WTC11 (cell line): ENCODE measurements at regions not wholly inside any gene's neighbourhood (a gene's known extent, or its start where the extent isn't known, plus 50 kb on each side); places are given as distances from the start of the nearest gene placed in this dataset.

Experiments used
- ATAC-seq: fragments of 200-7000 bp; cut with Tn5 transposase; 2 replicates; pipeline ENCODE4 v1.10.0; 2021; ENCODE audit warnings: mild to moderate bottlenecking, moderate library complexity
- CTCF ChIA-PET: fragments of 300-600 bp; sonication (Branson Sonifier 250); formaldehyde crosslinking; loops from one replicate; lab custom pipeline; 2021; ENCODE audit warnings: antibody characterized with exemption; lab: Charles Lee
- POLR2A ChIA-PET: fragments of 350-600 bp; sonication (Branson Sonifier 250); formaldehyde crosslinking; loops from one replicate; lab custom pipeline; 2021; ENCODE audit warnings: antibody characterized with exemption; lab: Charles Lee
- DNase-seq: peaks from one replicate; pipeline ENCODE4 v3.0.0; 2021; ENCODE audit warnings: low spot score
- H3K27ac Mint-ChIP-seq: 2 replicates; pipeline ENCODE4 v1.8.0; 2021; ENCODE audit warnings: mixed read lengths
- H3K27me3 Mint-ChIP-seq: 2 replicates; pipeline ENCODE4 v1.8.0; 2021; ENCODE audit warnings: low read depth, mild to moderate bottlenecking, moderate library complexity, mixed read lengths
- H3K36me3 Mint-ChIP-seq: 2 replicates; pipeline ENCODE4 v1.8.0; 2021; ENCODE audit warnings: mixed read lengths
- H3K4me1 Mint-ChIP-seq: 2 replicates; pipeline ENCODE4 v1.8.0; 2022; ENCODE audit warnings: mixed read lengths
- H3K4me3 Mint-ChIP-seq: 2 replicates; pipeline ENCODE4 v1.8.0; 2021; ENCODE audit warnings: mild to moderate bottlenecking, moderate library complexity, mixed read lengths
- H3K9me3 Mint-ChIP-seq: 2 replicates; pipeline ENCODE4 v1.8.0; 2021; ENCODE audit warnings: mixed read lengths
- CBFB ChIP-seq: sonication (generic); formaldehyde crosslinking; IDR thresholded peaks from 2 replicates; pipeline ENCODE4 v1.8.1; 2022; ENCODE audit warnings: mild to moderate bottlenecking, low read depth, missing genetic modification reagents
- CREM ChIP-seq: sonication (generic); formaldehyde crosslinking; IDR thresholded peaks from 2 replicates; pipeline ENCODE4 v1.8.1; 2022; ENCODE audit warnings: mild to moderate bottlenecking, missing genetic modification reagents, moderate library complexity
- FOXJ3 ChIP-seq: sonication (generic); formaldehyde crosslinking; IDR thresholded peaks from 2 replicates; pipeline ENCODE4 v1.9.0; 2021; ENCODE audit warnings: missing genetic modification reagents, mild to moderate bottlenecking, borderline replicate concordance
- FOXK1 ChIP-seq: sonication (generic); formaldehyde crosslinking; IDR thresholded peaks from 2 replicates; pipeline ENCODE4 v1.8.0; 2022; ENCODE audit warnings: mild to moderate bottlenecking, moderate library complexity, missing genetic modification reagents
- FOXP1 ChIP-seq: sonication (generic); formaldehyde crosslinking; IDR thresholded peaks from 2 replicates; pipeline ENCODE4 v1.8.0; 2022; ENCODE audit warnings: missing genetic modification reagents, mild to moderate bottlenecking, moderate library complexity, borderline replicate concordance
- IRF2 ChIP-seq: sonication (generic); formaldehyde crosslinking; IDR thresholded peaks from 2 replicates; pipeline ENCODE4 v1.8.0; 2022; ENCODE audit warnings: low read depth, missing genetic modification reagents, borderline replicate concordance
- JUN ChIP-seq: sonication (generic); formaldehyde crosslinking; IDR thresholded peaks from 2 replicates; pipeline ENCODE4 v1.8.0; 2023; ENCODE audit warnings: mild to moderate bottlenecking, missing genetic modification reagents
- MXD4 ChIP-seq: fragments of 250-450 bp; sonication (Bioruptor Pico); IDR thresholded peaks from 2 replicates; pipeline ENCODE4 v1.8.0; 2021; ENCODE audit warnings: mild to moderate bottlenecking, moderate library complexity, borderline replicate concordance
- RELA ChIP-seq: sonication (generic); formaldehyde crosslinking; IDR thresholded peaks from 2 replicates; pipeline ENCODE4 v1.8.1; 2022; ENCODE audit warnings: missing genetic modification reagents, mild to moderate bottlenecking, borderline replicate concordance
- RORB ChIP-seq: fragments of 250-450 bp; sonication (Bioruptor Pico); IDR thresholded peaks from 2 replicates; pipeline ENCODE4 v1.9.0; 2021; ENCODE audit warnings: mild to moderate bottlenecking
- SMAD4 ChIP-seq: sonication (generic); formaldehyde crosslinking; IDR thresholded peaks from 2 replicates; pipeline ENCODE4 v1.8.0; 2022; ENCODE audit warnings: mild to moderate bottlenecking, missing genetic modification reagents
- SOX15 ChIP-seq: fragments of 250-450 bp; sonication (Bioruptor Pico); IDR thresholded peaks from 2 replicates; pipeline ENCODE4 v1.9.0; 2021; ENCODE audit warnings: mild to moderate bottlenecking
- TEAD1 ChIP-seq: sonication (generic); formaldehyde crosslinking; IDR thresholded peaks from 2 replicates; pipeline ENCODE4 v1.8.0; 2022; ENCODE audit warnings: mild to moderate bottlenecking, missing genetic modification reagents
- ZNF263 ChIP-seq: sonication (generic); formaldehyde crosslinking; IDR thresholded peaks from 2 replicates; pipeline ENCODE4 v1.8.1; 2022; ENCODE audit warnings: low read depth, mild to moderate bottlenecking, moderate library complexity, missing genetic modification reagents
- ZNF423 ChIP-seq: fragments of 250-450 bp; sonication (Bioruptor Pico); IDR thresholded peaks from 2 replicates; pipeline ENCODE4 v2.1.2; 2022; ENCODE audit warnings: mild to moderate bottlenecking, moderate library complexity
- ZNF671 ChIP-seq: fragments of 250-450 bp; sonication (Bioruptor Pico); IDR thresholded peaks from 2 replicates; pipeline ENCODE4 v1.8.0; 2021; ENCODE audit warnings: mild to moderate bottlenecking
- TF ChIP-seq, protein P1 (sequence below): sonication (generic); formaldehyde crosslinking; IDR thresholded peaks from 2 replicates; pipeline ENCODE4 v1.8.1; 2023; ENCODE audit warnings: mild to moderate bottlenecking, missing genetic modification reagents, borderline replicate concordance
- TF ChIP-seq, protein P2 (sequence below): fragments of 250-450 bp; sonication (Bioruptor Pico); IDR thresholded peaks from 2 replicates; pipeline ENCODE4 v1.9.0; 2021; ENCODE audit warnings: mild to moderate bottlenecking, borderline replicate concordance
- TF ChIP-seq, protein P3 (sequence below): fragments of 250-450 bp; sonication (Bioruptor Pico); IDR thresholded peaks from 2 replicates; pipeline ENCODE4 v1.8.0; 2021; ENCODE audit warnings: mild to moderate bottlenecking
- TF ChIP-seq, protein P4 (sequence below): sonication (generic); formaldehyde crosslinking; IDR thresholded peaks from 2 replicates; pipeline ENCODE4 v1.8.1; 2022; ENCODE audit warnings: low read depth, missing genetic modification reagents, borderline replicate concordance
- TF ChIP-seq, protein P5 (sequence below): sonication (generic); formaldehyde crosslinking; IDR thresholded peaks from 2 replicates; pipeline ENCODE4 v1.8.1; 2022; ENCODE audit warnings: mild to moderate bottlenecking, missing genetic modification reagents, moderate library complexity, borderline replicate concordance

DNA sequence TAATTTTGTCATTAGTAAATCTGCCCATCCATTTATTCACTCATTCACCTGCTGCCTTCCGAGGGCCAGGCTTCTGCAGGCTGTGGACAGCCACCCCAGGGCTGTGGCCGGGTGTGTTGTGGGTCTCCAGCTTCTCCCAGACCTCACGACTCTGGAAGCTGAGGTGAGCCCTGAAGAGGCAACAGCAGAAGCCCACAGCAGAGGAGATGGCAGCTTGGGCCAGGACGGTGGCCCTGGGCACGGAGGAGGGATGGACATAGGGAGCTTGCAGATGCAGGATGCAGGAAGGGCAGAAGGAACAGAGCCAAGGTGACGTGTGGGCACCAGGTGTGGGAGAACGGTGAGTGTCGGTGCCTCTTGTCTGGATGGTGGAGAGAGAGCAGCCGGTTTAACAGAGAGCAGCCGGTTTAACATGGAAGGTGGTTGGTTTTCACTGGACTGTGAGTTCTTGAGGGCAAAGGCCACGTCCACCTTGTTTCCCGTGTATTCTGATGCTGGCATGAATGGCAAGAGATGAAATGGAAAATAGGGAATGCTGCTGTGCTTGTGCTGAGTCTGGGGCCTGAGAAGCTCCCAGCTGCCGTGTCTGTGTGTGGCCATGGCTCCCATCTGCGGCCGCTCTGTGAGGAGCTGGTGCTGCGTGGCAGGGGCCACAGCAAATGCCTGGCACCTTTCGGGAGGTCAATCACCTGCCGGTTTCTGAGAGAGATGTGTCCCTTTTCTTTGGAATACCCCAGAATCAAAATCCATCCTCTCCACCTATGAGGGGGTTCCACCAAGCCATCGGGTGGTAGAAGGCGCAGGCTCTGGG is 669.9 kb downstream of the BRD1 start (continued):
- TF ChIP-seq, protein P1, sequence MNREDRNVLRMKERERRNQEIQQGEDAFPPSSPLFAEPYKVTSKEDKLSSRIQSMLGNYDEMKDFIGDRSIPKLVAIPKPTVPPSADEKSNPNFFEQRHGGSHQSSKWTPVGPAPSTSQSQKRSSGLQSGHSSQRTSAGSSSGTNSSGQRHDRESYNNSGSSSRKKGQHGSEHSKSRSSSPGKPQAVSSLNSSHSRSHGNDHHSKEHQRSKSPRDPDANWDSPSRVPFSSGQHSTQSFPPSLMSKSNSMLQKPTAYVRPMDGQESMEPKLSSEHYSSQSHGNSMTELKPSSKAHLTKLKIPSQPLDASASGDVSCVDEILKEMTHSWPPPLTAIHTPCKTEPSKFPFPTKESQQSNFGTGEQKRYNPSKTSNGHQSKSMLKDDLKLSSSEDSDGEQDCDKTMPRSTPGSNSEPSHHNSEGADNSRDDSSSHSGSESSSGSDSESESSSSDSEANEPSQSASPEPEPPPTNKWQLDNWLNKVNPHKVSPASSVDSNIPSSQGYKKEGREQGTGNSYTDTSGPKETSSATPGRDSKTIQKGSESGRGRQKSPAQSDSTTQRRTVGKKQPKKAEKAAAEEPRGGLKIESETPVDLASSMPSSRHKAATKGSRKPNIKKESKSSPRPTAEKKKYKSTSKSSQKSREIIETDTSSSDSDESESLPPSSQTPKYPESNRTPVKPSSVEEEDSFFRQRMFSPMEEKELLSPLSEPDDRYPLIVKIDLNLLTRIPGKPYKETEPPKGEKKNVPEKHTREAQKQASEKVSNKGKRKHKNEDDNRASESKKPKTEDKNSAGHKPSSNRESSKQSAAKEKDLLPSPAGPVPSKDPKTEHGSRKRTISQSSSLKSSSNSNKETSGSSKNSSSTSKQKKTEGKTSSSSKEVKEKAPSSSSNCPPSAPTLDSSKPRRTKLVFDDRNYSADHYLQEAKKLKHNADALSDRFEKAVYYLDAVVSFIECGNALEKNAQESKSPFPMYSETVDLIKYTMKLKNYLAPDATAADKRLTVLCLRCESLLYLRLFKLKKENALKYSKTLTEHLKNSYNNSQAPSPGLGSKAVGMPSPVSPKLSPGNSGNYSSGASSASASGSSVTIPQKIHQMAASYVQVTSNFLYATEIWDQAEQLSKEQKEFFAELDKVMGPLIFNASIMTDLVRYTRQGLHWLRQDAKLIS (CRISPR knock-in tag): no peak
- TF ChIP-seq RELA (CRISPR knock-in tag) (no peak), IRF2 (CRISPR knock-in tag) (no peak), FOXJ3 (no peak), RORB (no peak), TEAD1 (no peak), SMAD4 (CRISPR knock-in tag) (no peak), FOXK1 (CRISPR knock-in tag) (no peak), SOX15 (no peak), MXD4 (CRISPR knock-in tag) (no peak)
- TF ChIP-seq, protein P2, sequence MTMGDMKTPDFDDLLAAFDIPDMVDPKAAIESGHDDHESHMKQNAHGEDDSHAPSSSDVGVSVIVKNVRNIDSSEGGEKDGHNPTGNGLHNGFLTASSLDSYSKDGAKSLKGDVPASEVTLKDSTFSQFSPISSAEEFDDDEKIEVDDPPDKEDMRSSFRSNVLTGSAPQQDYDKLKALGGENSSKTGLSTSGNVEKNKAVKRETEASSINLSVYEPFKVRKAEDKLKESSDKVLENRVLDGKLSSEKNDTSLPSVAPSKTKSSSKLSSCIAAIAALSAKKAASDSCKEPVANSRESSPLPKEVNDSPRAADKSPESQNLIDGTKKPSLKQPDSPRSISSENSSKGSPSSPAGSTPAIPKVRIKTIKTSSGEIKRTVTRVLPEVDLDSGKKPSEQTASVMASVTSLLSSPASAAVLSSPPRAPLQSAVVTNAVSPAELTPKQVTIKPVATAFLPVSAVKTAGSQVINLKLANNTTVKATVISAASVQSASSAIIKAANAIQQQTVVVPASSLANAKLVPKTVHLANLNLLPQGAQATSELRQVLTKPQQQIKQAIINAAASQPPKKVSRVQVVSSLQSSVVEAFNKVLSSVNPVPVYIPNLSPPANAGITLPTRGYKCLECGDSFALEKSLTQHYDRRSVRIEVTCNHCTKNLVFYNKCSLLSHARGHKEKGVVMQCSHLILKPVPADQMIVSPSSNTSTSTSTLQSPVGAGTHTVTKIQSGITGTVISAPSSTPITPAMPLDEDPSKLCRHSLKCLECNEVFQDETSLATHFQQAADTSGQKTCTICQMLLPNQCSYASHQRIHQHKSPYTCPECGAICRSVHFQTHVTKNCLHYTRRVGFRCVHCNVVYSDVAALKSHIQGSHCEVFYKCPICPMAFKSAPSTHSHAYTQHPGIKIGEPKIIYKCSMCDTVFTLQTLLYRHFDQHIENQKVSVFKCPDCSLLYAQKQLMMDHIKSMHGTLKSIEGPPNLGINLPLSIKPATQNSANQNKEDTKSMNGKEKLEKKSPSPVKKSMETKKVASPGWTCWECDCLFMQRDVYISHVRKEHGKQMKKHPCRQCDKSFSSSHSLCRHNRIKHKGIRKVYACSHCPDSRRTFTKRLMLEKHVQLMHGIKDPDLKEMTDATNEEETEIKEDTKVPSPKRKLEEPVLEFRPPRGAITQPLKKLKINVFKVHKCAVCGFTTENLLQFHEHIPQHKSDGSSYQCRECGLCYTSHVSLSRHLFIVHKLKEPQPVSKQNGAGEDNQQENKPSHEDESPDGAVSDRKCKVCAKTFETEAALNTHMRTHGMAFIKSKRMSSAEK: no peak
- TF ChIP-seq, all 79 proteins: peak for 0

DNA sequence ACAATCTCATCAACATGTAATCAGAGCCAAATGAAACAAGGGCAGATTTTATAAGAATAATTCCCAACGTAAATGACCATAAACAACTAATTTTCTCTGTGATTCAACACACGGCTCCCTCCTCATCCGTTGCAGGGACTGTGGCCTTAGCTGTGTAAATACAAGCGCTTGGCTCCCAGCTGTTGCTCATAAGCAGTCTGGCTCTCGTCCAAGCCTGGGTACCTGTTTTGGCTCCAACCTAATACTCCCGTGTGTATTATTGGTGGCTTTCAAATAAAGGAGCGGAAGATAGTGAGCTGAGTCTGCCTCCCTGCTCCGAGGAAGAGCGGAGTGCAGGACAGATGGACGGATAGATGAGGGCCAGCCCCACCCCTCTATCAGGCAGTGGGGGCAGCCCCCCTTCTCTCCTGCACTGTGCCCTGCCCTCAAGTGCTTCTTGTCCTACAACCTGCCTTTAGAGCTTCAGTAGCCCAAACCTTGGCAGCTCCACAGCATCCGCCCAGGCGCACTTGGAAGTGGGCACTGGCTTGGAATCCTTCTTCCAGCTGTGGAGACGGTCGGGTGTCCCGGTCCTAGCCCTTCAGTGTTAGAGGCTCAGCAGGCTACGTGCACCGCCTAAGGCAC is 670.9 kb downstream of the BRD1 start:
- H3K9me3 Mint-ChIP-seq: no peaks in the 10 kb centered on the region
- H3K4me3 Mint-ChIP-seq: no peak overlapping the region
- DNase-seq: no peak
- CTCF ChIA-PET: no interaction called here
- no peaks in the 10 kb centered on the region for H3K27me3 Mint-ChIP-seq
- no peak for ATAC-seq
- POLR2A ChIA-PET: no interaction called here
- no peak overlapping the region for H3K27ac Mint-ChIP-seq
- TF ChIP-seq, protein P3, sequence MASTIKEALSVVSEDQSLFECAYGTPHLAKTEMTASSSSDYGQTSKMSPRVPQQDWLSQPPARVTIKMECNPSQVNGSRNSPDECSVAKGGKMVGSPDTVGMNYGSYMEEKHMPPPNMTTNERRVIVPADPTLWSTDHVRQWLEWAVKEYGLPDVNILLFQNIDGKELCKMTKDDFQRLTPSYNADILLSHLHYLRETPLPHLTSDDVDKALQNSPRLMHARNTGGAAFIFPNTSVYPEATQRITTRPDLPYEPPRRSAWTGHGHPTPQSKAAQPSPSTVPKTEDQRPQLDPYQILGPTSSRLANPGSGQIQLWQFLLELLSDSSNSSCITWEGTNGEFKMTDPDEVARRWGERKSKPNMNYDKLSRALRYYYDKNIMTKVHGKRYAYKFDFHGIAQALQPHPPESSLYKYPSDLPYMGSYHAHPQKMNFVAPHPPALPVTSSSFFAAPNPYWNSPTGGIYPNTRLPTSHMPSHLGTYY (CRISPR knock-in tag): no peak
- no peak for TF ChIP-seq ZNF423 (CRISPR knock-in tag)
- TF ChIP-seq CREM: no peak
- no peak for TF ChIP-seq ZNF263 (CRISPR knock-in tag)
- no peak for TF ChIP-seq ZNF671 (CRISPR knock-in tag)
- no peak for TF ChIP-seq CBFB
- TF ChIP-seq JUN: no peak
- TF ChIP-seq, protein P4, sequence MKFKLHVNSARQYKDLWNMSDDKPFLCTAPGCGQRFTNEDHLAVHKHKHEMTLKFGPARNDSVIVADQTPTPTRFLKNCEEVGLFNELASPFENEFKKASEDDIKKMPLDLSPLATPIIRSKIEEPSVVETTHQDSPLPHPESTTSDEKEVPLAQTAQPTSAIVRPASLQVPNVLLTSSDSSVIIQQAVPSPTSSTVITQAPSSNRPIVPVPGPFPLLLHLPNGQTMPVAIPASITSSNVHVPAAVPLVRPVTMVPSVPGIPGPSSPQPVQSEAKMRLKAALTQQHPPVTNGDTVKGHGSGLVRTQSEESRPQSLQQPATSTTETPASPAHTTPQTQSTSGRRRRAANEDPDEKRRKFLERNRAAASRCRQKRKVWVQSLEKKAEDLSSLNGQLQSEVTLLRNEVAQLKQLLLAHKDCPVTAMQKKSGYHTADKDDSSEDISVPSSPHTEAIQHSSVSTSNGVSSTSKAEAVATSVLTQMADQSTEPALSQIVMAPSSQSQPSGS (CRISPR knock-in tag): no peak
- no peak for TF ChIP-seq MXD4 (CRISPR knock-in tag)
- TF ChIP-seq, protein P5, sequence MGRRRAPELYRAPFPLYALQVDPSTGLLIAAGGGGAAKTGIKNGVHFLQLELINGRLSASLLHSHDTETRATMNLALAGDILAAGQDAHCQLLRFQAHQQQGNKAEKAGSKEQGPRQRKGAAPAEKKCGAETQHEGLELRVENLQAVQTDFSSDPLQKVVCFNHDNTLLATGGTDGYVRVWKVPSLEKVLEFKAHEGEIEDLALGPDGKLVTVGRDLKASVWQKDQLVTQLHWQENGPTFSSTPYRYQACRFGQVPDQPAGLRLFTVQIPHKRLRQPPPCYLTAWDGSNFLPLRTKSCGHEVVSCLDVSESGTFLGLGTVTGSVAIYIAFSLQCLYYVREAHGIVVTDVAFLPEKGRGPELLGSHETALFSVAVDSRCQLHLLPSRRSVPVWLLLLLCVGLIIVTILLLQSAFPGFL (CRISPR knock-in tag): no peak
- TF ChIP-seq FOXP1 (CRISPR knock-in tag): no peak
- no peaks in the 10 kb centered on the region for H3K36me3 Mint-ChIP-seq
- peaks cover 9% of the 10 kb centered on the region for H3K4me1 Mint-ChIP-seq
